CD14-positive monocyte (primary cell): ENCODE measurements at regions not wholly inside any gene's neighbourhood (a gene's known extent, or its start where the extent isn't known, plus 50 kb on each side); places are given as distances from the start of the nearest gene placed in this dataset.

Source experiments
- DNase-seq, 3 donors: peaks; one replicate each; pipeline ENCODE4 v3.0.0-alpha.2; 2011 to 2022
- H2AFZ ChIP-seq: 2 replicates; pipeline ENCODE4 v1.6.0; 2012; ENCODE audit warnings: mild to moderate bottlenecking, low read depth, low read length, inconsistent platforms; ENCODE audit not compliant: insufficient read depth, poor library complexity, severe bottlenecking
- H3K27ac ChIP-seq, 2 donors: 1 replicate in 1 of 2; 2 replicates in 1 of 2; pipeline ENCODE4 v1.5.1; 2012 to 2013; ENCODE audit warnings: low read length in 2 of 2, control low read depth in 1 of 2, inconsistent platforms in 1 of 2, low read depth in 1 of 2, mild to moderate bottlenecking in 1 of 2
- H3K27me3 ChIP-seq, 2 donors: one replicate each; pipeline versions ENCODE4 v1.6.0 to v1.6.1; 2011 to 2013; ENCODE audit warnings: low read length in 2 of 2; ENCODE audit not compliant: control insufficient read depth in 2 of 2, insufficient read depth in 2 of 2
- H3K36me3 ChIP-seq, 2 donors: replicated peaks in 1 of 2; 1 replicate in 1 of 2; 2 replicates in 1 of 2; pipeline versions ENCODE4 v1.5.1 to v1.6.1; 2012 to 2013; ENCODE audit warnings: low read length in 2 of 2, control low read depth in 1 of 2, inconsistent platforms in 1 of 2, mild to moderate bottlenecking in 1 of 2; ENCODE audit not compliant: insufficient read depth in 2 of 2, control insufficient read depth in 1 of 2
- H3K4me1 ChIP-seq, 2 donors: 1 replicate in 1 of 2; 2 replicates in 1 of 2; pipeline versions ENCODE4 v1.5.1 to v1.6.1; 2012 to 2013; ENCODE audit warnings: low read length in 2 of 2, control low read depth in 1 of 2, inconsistent platforms in 1 of 2, mild to moderate bottlenecking in 1 of 2, moderate library complexity in 1 of 2; ENCODE audit not compliant: insufficient read depth in 2 of 2, control insufficient read depth in 1 of 2
- H3K4me2 ChIP-seq: replicated peaks from 2 replicates; pipeline ENCODE3; 2012; ENCODE audit warnings: low read length, moderate library complexity, mild to moderate bottlenecking; ENCODE audit not compliant: poor library complexity, severe bottlenecking; ENCODE audit errors: extremely low read depth
- H3K4me3 ChIP-seq, 3 experiments: fragments of 200-600 bp in 1 of 3; sonication (generic) in 1 of 3; replicated peaks in 1 of 3; 1 replicate in 2 of 3; 2 replicates in 1 of 3; pipeline ENCODE4 v1.5.1; 2011 to 2013; ENCODE audit warnings: low read length in 3 of 3, mild to moderate bottlenecking in 3 of 3, control low read depth in 2 of 3, low read depth in 2 of 3, inconsistent platforms in 1 of 3, moderate library complexity in 1 of 3
- H3K79me2 ChIP-seq: 2 replicates; pipeline ENCODE4 v1.6.0; 2012; ENCODE audit warnings: mild to moderate bottlenecking, control low read depth, inconsistent platforms, low read length, moderate library complexity; ENCODE audit not compliant: insufficient read depth
- H3K9ac ChIP-seq: 2 replicates; pipeline ENCODE4 v1.6.0; 2017; ENCODE audit warnings: low read length, mild to moderate bottlenecking; ENCODE audit not compliant: insufficient read depth, poor library complexity, severe bottlenecking
- H3K9me3 ChIP-seq, 2 donors: replicated peaks in 1 of 2; 1 replicate in 1 of 2; 2 replicates in 1 of 2; pipeline versions ENCODE4 v1.5.1 to v1.6.1; 2012 to 2013; ENCODE audit warnings: low read length in 2 of 2, control low read depth in 1 of 2; ENCODE audit not compliant: control insufficient read depth in 1 of 2, insufficient read depth in 1 of 2
- H4K20me1 ChIP-seq: 2 replicates; pipeline ENCODE4 v1.6.0; 2012; ENCODE audit warnings: mild to moderate bottlenecking, low read length, control low read depth, moderate library complexity; ENCODE audit not compliant: insufficient read depth
- H3K27ac Mint-ChIP-seq, 7 donors: one replicate each; pipeline ENCODE4 v1.8.0; 2020; ENCODE audit warnings: mild to moderate bottlenecking in 7 of 7, mixed read lengths in 7 of 7, moderate library complexity in 6 of 7, inconsistent platforms in 2 of 7
- H3K27me3 Mint-ChIP-seq, 3 donors: one replicate each; pipeline ENCODE4 v1.8.0; 2021 to 2022; ENCODE audit warnings: low read depth in 3 of 3, mild to moderate bottlenecking in 3 of 3, mixed read lengths in 3 of 3, moderate library complexity in 3 of 3, inconsistent platforms in 1 of 3
- H3K36me3 Mint-ChIP-seq, 2 donors: one replicate each; pipeline ENCODE4 v1.8.0; 2020; ENCODE audit warnings: mixed read lengths in 2 of 2, inconsistent platforms in 1 of 2, mild to moderate bottlenecking in 1 of 2
- H3K4me1 Mint-ChIP-seq: one replicate; pipeline ENCODE4 v1.8.0; 2020; ENCODE audit warnings: mild to moderate bottlenecking, mixed read lengths
- H3K4me3 Mint-ChIP-seq, 2 donors: one replicate each; pipeline ENCODE4 v1.8.0; 2020; ENCODE audit warnings: mild to moderate bottlenecking in 2 of 2, mixed read lengths in 2 of 2, moderate library complexity in 1 of 2
- H3K9me3 Mint-ChIP-seq, 7 donors: one replicate each; pipeline ENCODE4 v1.8.0; 2020 to 2022; ENCODE audit warnings: mixed read lengths in 7 of 7, mild to moderate bottlenecking in 6 of 7, moderate library complexity in 6 of 7, inconsistent platforms in 2 of 7
- CTCF ChIP-seq: fragments of 200-600 bp; IDR thresholded peaks from one replicate; pipeline ENCODE4 v1.8.0; 2022; ENCODE audit warnings: antibody characterized with exemption, mild to moderate bottlenecking
- WGBS: methylation state at CpG from one replicate; pipeline ENCODE4 v1.1.5; 2013; ENCODE audit warnings: missing lambda C conversion rate; ENCODE audit not compliant: insufficient coverage; 5-methylcytosine and 5-hydroxymethylcytosine counted together
- intact Hi-C, 2 donors: fragments of 100-400 bp; cut with micrococcal nuclease; formaldehyde crosslinking; loops; one replicate each; pipeline versions ENCODE4 v1.15.0 to v1.15.1; 2023

GRCh38 chr11:13552784-13553183, 57.0 kb upstream of the PTH start:
- no peak overlapping the region for H3K4me2 ChIP-seq
- no peak overlapping the region for H3K27ac ChIP-seq
- H3K4me3 ChIP-seq = no peak overlapping the region
- no peaks in the 10 kb centered on the region for H3K36me3 ChIP-seq
- H3K4me3 Mint-ChIP-seq = no peak overlapping the region
- WGBS = 100% methylated on average over 1 of the region's 3 CpGs
- peaks cover 0 to 2% (median 0%) of the 10 kb centered on the region in 3 donors for H3K27me3 Mint-ChIP-seq
- H3K9me3 Mint-ChIP-seq = peaks cover 8 to 20% (median 10%) of the 10 kb centered on the region in 7 donors
- peaks cover 0 to 15% of the 10 kb centered on the region in 2 donors for H3K9me3 ChIP-seq
- H3K9ac ChIP-seq = no peak overlapping the region
- no peak overlapping the region for H3K27ac Mint-ChIP-seq
- no peak for TF ChIP-seq CTCF
- H3K36me3 Mint-ChIP-seq = no peaks in the 10 kb centered on the region
- H3K4me1 ChIP-seq = no peaks in the 10 kb centered on the region
- intact Hi-C loops = no loop called here
- no peak overlapping the region for H2AFZ ChIP-seq
- H3K4me1 Mint-ChIP-seq = no peaks in the 10 kb centered on the region
- no peaks in the 10 kb centered on the region for H3K27me3 ChIP-seq
- H4K20me1 ChIP-seq = no peaks in the 10 kb centered on the region
- DNase-seq = no peak
- no peaks in the 10 kb centered on the region for H3K79me2 ChIP-seq

- DNase-seq = no peak
- no peak for TF ChIP-seq CTCF
- intact Hi-C loops = no loop called here
- Histone ChIP-seq H3K4me1 (no peaks in the 10 kb centered on the region), H4K20me1 (no peaks in the 10 kb centered on the region), H3K36me3 (no peaks in the 10 kb centered on the region), H3K27ac (no peak overlapping the region), H3K4me3 (no peak overlapping the region), H3K9ac (no peak overlapping the region), H2AFZ (no peak overlapping the region), H3K9me3 (peaks cover 0 to 15% of the 10 kb centered on the region in 2 donors), H3K79me2 (no peaks in the 10 kb centered on the region), H3K4me2 (no peak overlapping the region), H3K27me3 (no peaks in the 10 kb centered on the region)
- no peaks in the 10 kb centered on the region for H3K4me1 Mint-ChIP-seq
- H3K27ac Mint-ChIP-seq = no peak overlapping the region
- 100% methylated on average over 1 of the region's 6 CpGs for WGBS
- peaks cover 0 to 2% (median 0%) of the 10 kb centered on the region in 3 donors for H3K27me3 Mint-ChIP-seq
- no peak overlapping the region for H3K4me3 Mint-ChIP-seq
- H3K36me3 Mint-ChIP-seq = no peaks in the 10 kb centered on the region
- peaks cover 12 to 23% (median 15%) of the 10 kb centered on the region in 7 donors for H3K9me3 Mint-ChIP-seq
Observed at GRCh38 chr11:13551834-13552233, 56.0 kb upstream of the PTH start.
